LNCaP clone FGC (cell line): ENCODE measurements at regions not wholly inside any gene's neighbourhood (a gene's known extent, or its start where the extent isn't known, plus 50 kb on each side); places are given as distances from the start of the nearest gene placed in this dataset.

Source experiments
- DNase-seq: peaks from one replicate; pipeline ENCODE4 v3.0.0-alpha.2; 2011; ENCODE audit warnings: low read depth
- H3K4me3 ChIP-seq: 2 replicates; pipeline ENCODE4 v1.5.1; 2011; ENCODE audit warnings: mild to moderate bottlenecking, low read depth, low read length, control low read depth
- CTCF ChIP-seq: IDR thresholded peaks from 2 replicates; pipeline ENCODE4 v1.5.1; 2012; ENCODE audit warnings: mild to moderate bottlenecking; ENCODE audit not compliant: control insufficient read depth, insufficient read depth; ENCODE audit errors: extremely low read depth

- no peak for DNase-seq
- no peak for TF ChIP-seq CTCF
- H3K4me3 ChIP-seq = no peak overlapping the region
Measured at GRCh38 chr5:32973646-32974045, 262.5 kb downstream of the NPR3 start.

DNA sequence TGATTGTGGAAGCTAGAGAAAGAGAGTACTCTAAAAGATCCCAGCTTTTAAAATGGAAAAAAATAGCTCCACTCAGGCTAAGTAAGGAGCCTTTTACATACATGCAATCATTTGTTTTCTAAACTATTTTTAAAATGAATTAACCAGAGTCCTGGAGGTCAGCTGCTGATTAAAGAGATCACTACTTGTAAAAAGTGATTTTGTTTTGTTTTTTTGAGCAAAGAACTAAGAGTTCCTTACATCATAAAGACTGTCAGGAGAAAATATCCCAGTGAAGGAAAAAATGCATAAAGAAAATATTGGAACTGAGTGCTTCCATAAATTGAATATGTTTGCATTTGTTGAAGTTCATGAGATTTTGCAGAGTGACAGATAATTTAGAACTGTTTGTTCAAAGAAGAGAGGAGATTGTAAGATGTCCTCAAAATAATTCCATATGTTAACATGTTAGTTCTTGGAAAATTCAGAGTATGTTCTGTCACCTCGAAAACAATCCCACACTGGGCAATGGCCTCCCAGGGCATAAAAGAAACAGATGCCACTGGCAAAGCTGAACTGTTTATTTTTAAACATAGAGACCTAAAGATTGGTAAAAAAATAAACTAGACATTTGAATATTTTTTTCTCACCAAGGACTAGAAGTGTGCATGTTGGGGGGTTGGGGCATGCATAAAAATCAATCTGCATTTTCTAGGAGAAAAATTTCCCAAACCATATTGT, 264.7 kb downstream of the NPR3 start:
- H3K4me3 ChIP-seq = no peak overlapping the region
- DNase-seq = no peak
- TF ChIP-seq CTCF = no peak

GRCh38 chr5:32981061-32981460, 269.9 kb downstream of the NPR3 start:
- TF ChIP-seq CTCF = no peak
- no peak for DNase-seq
- no peak overlapping the region for H3K4me3 ChIP-seq

DNA sequence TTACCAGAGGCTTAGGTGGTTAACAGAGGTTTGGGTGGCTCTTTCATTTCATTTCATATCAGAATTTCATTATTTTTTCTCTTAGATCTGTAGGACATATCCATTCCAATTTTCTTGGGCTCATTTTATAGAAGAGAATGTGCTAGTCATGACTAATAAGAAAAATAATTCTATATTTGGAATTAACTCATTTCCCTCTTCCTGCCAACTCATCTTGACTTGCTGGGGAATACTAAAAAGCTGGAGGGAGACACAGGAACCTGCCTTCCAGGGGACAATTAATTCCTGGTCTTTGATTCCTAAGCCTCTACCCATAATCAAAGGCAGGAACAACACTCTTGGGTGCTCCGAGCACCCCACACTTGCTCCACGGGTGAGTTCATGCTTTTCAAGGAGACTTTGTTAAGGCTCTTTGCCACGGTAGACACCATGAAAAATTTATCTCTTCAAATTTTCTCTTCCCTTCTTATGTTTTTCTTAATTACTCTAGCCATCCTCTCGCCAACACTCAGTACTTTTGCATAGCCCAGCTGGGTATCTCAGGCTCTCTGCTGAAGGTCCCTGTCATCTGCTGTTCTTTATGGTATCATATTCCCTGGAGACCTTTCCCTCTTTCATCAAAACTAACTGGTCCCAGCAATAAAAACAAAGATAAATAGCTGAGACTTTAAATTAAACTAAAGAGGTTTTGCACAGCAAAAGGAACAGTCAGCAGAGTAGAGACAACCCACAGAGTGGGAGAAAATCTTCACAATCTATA, 273.9 kb downstream of the NPR3 start:
- no peak for TF ChIP-seq CTCF
- H3K4me3 ChIP-seq = no peak overlapping the region
- no peak for DNase-seq

GRCh38 chr5:32989815-32990214, 278.7 kb downstream of the NPR3 start:
- no peak for DNase-seq
- TF ChIP-seq CTCF = no peak
- H3K4me3 ChIP-seq = no peak overlapping the region

- H3K4me3 ChIP-seq = no peak overlapping the region
- no peak for TF ChIP-seq CTCF
- DNase-seq = no peak
Measured at GRCh38 chr5:32990593-32991420, 279.7 kb downstream of the NPR3 start.
